Lower lobe of right lung (tissue), 2 donors: ENCODE measurements at regions not wholly inside any gene's neighbourhood (a gene's known extent, or its start where the extent isn't known, plus 50 kb on each side); places are given as distances from the start of the nearest gene placed in this dataset.
A peak's percentile ranks its signal among the peaks of the same experiment; 100 is the strongest.

Experiments used
- ATAC-seq, 2 donors: fragments of 200-7000 bp; cut with Tn5 transposase; one replicate each; pipeline ENCODE4 v1.9.1; 2020 to 2022; ENCODE audit warnings: mild to moderate bottlenecking in 2 of 2, moderate library complexity in 2 of 2
- DNase-seq: peaks from one replicate; pipeline ENCODE4 v3.0.0-alpha.2; 2020
- H3K27ac ChIP-seq: fragments of 200-600 bp; one replicate; pipeline ENCODE4 v1.8.0; 2022
- H3K27me3 ChIP-seq: fragments of 200-600 bp; one replicate; pipeline ENCODE4 v1.8.0; 2022; ENCODE audit warnings: low read depth
- H3K36me3 ChIP-seq: fragments of 200-600 bp; one replicate; pipeline ENCODE4 v1.8.0; 2022; ENCODE audit warnings: mild to moderate bottlenecking
- H3K4me1 ChIP-seq: fragments of 200-600 bp; one replicate; pipeline ENCODE4 v1.8.0; 2022
- H3K4me3 ChIP-seq: fragments of 200-600 bp; one replicate; pipeline ENCODE4 v1.8.0; 2022; ENCODE audit warnings: mild to moderate bottlenecking
- H3K9me3 ChIP-seq: fragments of 200-600 bp; one replicate; pipeline ENCODE4 v1.8.0; 2022
- CTCF ChIP-seq: fragments of 200-600 bp; IDR thresholded peaks from one replicate; pipeline ENCODE4 v1.8.0; 2022; ENCODE audit warnings: antibody characterized with exemption, mild to moderate bottlenecking
- intact Hi-C: fragments of 100-400 bp; cut with DNase I; formaldehyde crosslinking; loops from one replicate; pipeline ENCODE4 v1.11.0; 2022
- donor health status: DM: no; HTN: yes; CAD: no; lungs with severe emphysema.

GRCh38 chr2:128550801-128551416 is 232.2 kb upstream of the HS6ST1 start:
- no peaks in the 10 kb centered on the region for H3K4me1 ChIP-seq
- no peak for TF ChIP-seq CTCF
- no peak overlapping the region for H3K4me3 ChIP-seq
- H3K36me3 ChIP-seq: no peaks in the 10 kb centered on the region
- no peaks in the 10 kb centered on the region for H3K27me3 ChIP-seq
- H3K27ac ChIP-seq: no peak overlapping the region
- intact Hi-C loops: no loop called here
- no peak for ATAC-seq
- no peaks in the 10 kb centered on the region for H3K9me3 ChIP-seq
- no peak for DNase-seq

- DNase-seq: no peak
Observed at GRCh38 chr2:128551435-128551834, 232.8 kb upstream of the HS6ST1 start.

GRCh38 chr2:128552141-128552805 is 233.6 kb upstream of the HS6ST1 start:
- H3K9me3 ChIP-seq: no peaks in the 10 kb centered on the region
- H3K4me3 ChIP-seq: no peak overlapping the region
- H3K4me1 ChIP-seq: no peaks in the 10 kb centered on the region
- H3K27me3 ChIP-seq: no peaks in the 10 kb centered on the region
- intact Hi-C loops: no loop called here
- no peak overlapping the region for H3K27ac ChIP-seq
- no peak for DNase-seq
- H3K36me3 ChIP-seq: no peaks in the 10 kb centered on the region
- no peak for TF ChIP-seq CTCF
- peak in 1 of 2 donors; percentile 4 for ATAC-seq

More at GRCh38 chr2:128551435-128551834, 232.8 kb upstream of the HS6ST1 start:
- Histone ChIP-seq H3K9me3 (no peaks in the 10 kb centered on the region), H3K27ac (no peak overlapping the region), H3K36me3 (no peaks in the 10 kb centered on the region), H3K4me1 (no peaks in the 10 kb centered on the region), H3K27me3 (no peaks in the 10 kb centered on the region), H3K4me3 (no peak overlapping the region)
- no peak for TF ChIP-seq CTCF
- intact Hi-C loops: no loop called here
- no peak for ATAC-seq

GRCh38 chr2:128552806-128553551 is 234.3 kb upstream of the HS6ST1 start:
- H3K9me3 ChIP-seq: no peaks in the 10 kb centered on the region
- intact Hi-C loops: no loop called here
- no peak overlapping the region for H3K4me3 ChIP-seq
- H3K36me3 ChIP-seq: no peaks in the 10 kb centered on the region
- H3K27ac ChIP-seq: no peak overlapping the region
- ATAC-seq (no peak), DNase-seq (no peak)
- no peaks in the 10 kb centered on the region for H3K4me1 ChIP-seq
- TF ChIP-seq CTCF: no peak
- H3K27me3 ChIP-seq: no peaks in the 10 kb centered on the region

GRCh38 chr2:128554151-128554769 is 235.6 kb upstream of the HS6ST1 start:
- no peak for TF ChIP-seq CTCF
- Histone ChIP-seq H3K4me1 (no peaks in the 10 kb centered on the region), H3K27ac (no peak overlapping the region), H3K36me3 (no peaks in the 10 kb centered on the region), H3K9me3 (no peaks in the 10 kb centered on the region), H3K4me3 (no peak overlapping the region), H3K27me3 (no peaks in the 10 kb centered on the region)
- intact Hi-C loops: no loop called here
- DNase-seq (no peak), ATAC-seq (no peak)
